Gastrocnemius medialis (tissue), 4 donors: ENCODE measurements at regions not wholly inside any gene's neighbourhood (a gene's known extent, or its start where the extent isn't known, plus 50 kb on each side); places are given as distances from the start of the nearest gene placed in this dataset.

Experiments used
- POLR2A ChIP-seq, 2 donors: fragments of 450-650 bp; IDR thresholded peaks; one replicate each; pipeline ENCODE4 v1.6.1; 2017; ENCODE audit warnings: antibody characterized with exemption in 2 of 2, mild to moderate bottlenecking in 2 of 2, moderate library complexity in 2 of 2
- TF ChIP-seq, protein P1 (sequence below), 5 experiments: fragments of 450-650 bp in 3 of 5; fragments of 200-600 bp in 2 of 5; sonication (generic) in 2 of 5; IDR thresholded peaks in 4 of 5; conservative IDR thresholded peaks in 1 of 5; 1 replicate in 4 of 5; 2 replicates in 1 of 5; pipeline ENCODE4 v1.5.1; 2016 to 2019; ENCODE audit warnings: antibody characterized with exemption in 5 of 5, mild to moderate bottlenecking in 3 of 5, moderate library complexity in 3 of 5

DNA sequence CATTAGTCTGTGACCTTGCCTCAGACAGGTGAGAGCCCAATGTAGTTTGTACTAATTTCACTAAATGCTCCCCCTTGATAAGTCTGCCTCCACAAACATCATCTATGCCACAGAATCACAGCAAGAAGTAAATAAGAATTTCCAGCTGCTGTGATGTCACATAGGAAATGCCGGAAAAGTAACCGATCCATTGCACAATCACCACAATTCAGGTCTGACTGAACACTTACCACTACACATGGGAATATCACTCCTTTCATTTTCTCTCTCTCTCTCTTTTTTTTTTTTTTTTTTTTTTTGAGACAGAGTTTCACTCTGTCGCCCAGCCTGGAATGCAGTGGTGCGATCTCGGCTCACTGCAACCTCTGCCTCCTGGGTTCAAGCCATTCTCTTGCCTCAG, 79.0 kb upstream of the CDH11 start:
- TF ChIP-seq, protein P1, sequence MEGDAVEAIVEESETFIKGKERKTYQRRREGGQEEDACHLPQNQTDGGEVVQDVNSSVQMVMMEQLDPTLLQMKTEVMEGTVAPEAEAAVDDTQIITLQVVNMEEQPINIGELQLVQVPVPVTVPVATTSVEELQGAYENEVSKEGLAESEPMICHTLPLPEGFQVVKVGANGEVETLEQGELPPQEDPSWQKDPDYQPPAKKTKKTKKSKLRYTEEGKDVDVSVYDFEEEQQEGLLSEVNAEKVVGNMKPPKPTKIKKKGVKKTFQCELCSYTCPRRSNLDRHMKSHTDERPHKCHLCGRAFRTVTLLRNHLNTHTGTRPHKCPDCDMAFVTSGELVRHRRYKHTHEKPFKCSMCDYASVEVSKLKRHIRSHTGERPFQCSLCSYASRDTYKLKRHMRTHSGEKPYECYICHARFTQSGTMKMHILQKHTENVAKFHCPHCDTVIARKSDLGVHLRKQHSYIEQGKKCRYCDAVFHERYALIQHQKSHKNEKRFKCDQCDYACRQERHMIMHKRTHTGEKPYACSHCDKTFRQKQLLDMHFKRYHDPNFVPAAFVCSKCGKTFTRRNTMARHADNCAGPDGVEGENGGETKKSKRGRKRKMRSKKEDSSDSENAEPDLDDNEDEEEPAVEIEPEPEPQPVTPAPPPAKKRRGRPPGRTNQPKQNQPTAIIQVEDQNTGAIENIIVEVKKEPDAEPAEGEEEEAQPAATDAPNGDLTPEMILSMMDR (IDR thresholded peaks at IDR 0.05 in 4 of 5, conservative IDR thresholded peaks at IDR 0.05 in 1 of 5): no peak
- no peak for TF ChIP-seq POLR2A (IDR thresholded peaks at IDR 0.05)
